A673 (cell line): ENCODE measurements at regions not wholly inside any gene's neighbourhood (a gene's known extent, or its start where the extent isn't known, plus 50 kb on each side); places are given as distances from the start of the nearest gene placed in this dataset.

ENCODE experiments used
- EZH2 ChIP-seq: fragments of 200-600 bp; sonication (generic); IDR thresholded peaks from 2 replicates; pipeline ENCODE4 v1.6.1; 2017; ENCODE audit warnings: borderline replicate concordance, low read depth, mild to moderate bottlenecking, mixed read lengths, antibody characterized with exemption, low read length; ENCODE audit not compliant: poor library complexity, severe bottlenecking
- TF ChIP-seq, protein P1 (sequence below): fragments of 300-800, 200-600 bp; sonication (generic); conservative IDR thresholded peaks from 2 replicates; pipeline ENCODE4 v1.5.1; 2017; ENCODE audit warnings: low read depth, mild to moderate bottlenecking, antibody characterized with exemption, low read length, moderate library complexity, mixed read lengths

DNA sequence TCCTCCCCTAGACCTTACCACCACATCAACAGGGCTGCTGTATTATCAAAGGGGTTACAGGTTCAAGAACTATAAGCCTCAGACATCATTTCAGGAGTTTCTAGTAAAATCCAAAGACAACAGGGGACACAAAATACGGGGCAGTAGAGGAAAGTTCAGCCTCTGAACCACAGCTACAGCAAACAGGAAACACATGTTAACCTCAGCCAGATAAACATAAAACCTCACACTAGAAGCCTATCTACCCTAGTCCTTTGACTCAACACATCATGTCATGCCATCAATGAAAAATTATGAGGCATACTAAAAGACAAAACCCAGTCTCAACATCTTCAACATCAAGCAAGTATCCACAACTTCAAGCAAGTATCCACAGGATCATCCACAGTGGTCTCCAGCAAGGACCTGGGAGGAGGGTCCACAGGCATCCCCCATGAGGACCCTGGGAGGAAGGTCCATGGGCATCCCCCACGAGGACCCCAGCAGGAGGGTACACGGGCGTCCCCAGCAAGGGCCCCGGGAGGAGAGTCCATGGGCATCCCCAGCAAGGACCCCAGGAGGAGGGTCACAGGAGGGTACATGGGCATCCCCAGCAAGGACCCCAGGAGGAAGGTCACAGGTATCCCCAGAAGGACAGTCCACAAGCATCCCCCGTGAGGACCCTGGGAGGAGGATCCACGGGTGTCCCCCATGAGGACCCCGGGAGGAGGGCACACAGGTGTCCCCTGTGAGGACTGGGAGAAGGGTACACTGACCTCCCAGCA lies 440.0 kb downstream of the MATN1 start:
- TF ChIP-seq, protein P1, sequence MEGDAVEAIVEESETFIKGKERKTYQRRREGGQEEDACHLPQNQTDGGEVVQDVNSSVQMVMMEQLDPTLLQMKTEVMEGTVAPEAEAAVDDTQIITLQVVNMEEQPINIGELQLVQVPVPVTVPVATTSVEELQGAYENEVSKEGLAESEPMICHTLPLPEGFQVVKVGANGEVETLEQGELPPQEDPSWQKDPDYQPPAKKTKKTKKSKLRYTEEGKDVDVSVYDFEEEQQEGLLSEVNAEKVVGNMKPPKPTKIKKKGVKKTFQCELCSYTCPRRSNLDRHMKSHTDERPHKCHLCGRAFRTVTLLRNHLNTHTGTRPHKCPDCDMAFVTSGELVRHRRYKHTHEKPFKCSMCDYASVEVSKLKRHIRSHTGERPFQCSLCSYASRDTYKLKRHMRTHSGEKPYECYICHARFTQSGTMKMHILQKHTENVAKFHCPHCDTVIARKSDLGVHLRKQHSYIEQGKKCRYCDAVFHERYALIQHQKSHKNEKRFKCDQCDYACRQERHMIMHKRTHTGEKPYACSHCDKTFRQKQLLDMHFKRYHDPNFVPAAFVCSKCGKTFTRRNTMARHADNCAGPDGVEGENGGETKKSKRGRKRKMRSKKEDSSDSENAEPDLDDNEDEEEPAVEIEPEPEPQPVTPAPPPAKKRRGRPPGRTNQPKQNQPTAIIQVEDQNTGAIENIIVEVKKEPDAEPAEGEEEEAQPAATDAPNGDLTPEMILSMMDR = no peak
- no peak for TF ChIP-seq EZH2
